NT2/D1 (cell line): ENCODE measurements at regions not wholly inside any gene's neighbourhood (a gene's known extent, or its start where the extent isn't known, plus 50 kb on each side); places are given as distances from the start of the nearest gene placed in this dataset.

Experiments
- DNase-seq: peaks from one replicate; pipeline ENCODE4 v3.0.0-alpha.2; 2011; ENCODE audit warnings: low read depth, low spot score
- H3K27me3 ChIP-seq: 2 replicates; pipeline ENCODE4 v1.6.0; 2011; ENCODE audit warnings: mild to moderate bottlenecking; ENCODE audit not compliant: insufficient read length, insufficient read depth
- H3K36me3 ChIP-seq: 2 replicates; pipeline ENCODE4 v1.6.1; 2011; ENCODE audit warnings: mild to moderate bottlenecking, low read length, mixed read lengths; ENCODE audit not compliant: insufficient read depth, insufficient read length
- H3K4me1 ChIP-seq: 2 replicates; pipeline ENCODE4 v1.5.1; 2011; ENCODE audit not compliant: insufficient read depth, insufficient read length
- H3K4me3 ChIP-seq: 2 replicates; pipeline ENCODE4 v1.5.1; 2011; ENCODE audit warnings: low read depth; ENCODE audit not compliant: insufficient read length
- H3K9ac ChIP-seq: 2 replicates; pipeline ENCODE4 v1.6.0; 2011; ENCODE audit warnings: low read depth; ENCODE audit not compliant: insufficient read length
- H3K9me3 ChIP-seq: 2 replicates; pipeline ENCODE4 v1.5.1; 2011; ENCODE audit warnings: mild to moderate bottlenecking, low read length; ENCODE audit not compliant: insufficient read depth
- SUZ12 ChIP-seq: IDR thresholded peaks from 2 replicates; pipeline ENCODE4 v1.6.1; 2011; ENCODE audit not compliant: insufficient read length, insufficient read depth; ENCODE audit errors: extremely low read depth
- YY1 ChIP-seq: IDR thresholded peaks from 2 replicates; pipeline ENCODE4 v1.6.1; 2011; ENCODE audit not compliant: insufficient read length, insufficient read depth
- ZNF274 ChIP-seq: IDR thresholded peaks from 2 replicates; pipeline ENCODE4 v1.6.1; 2011; ENCODE audit warnings: mild to moderate bottlenecking, low read depth, low read length

- no peak for TF ChIP-seq YY1
- TF ChIP-seq ZNF274, result no peak
- TF ChIP-seq SUZ12, result no peak
- H3K4me3 ChIP-seq, result no peak overlapping the region
- no peaks in the 10 kb centered on the region for H3K27me3 ChIP-seq
- H3K9ac ChIP-seq, result no peak overlapping the region
- no peaks in the 10 kb centered on the region for H3K4me1 ChIP-seq
- H3K9me3 ChIP-seq, result no peaks in the 10 kb centered on the region
- H3K36me3 ChIP-seq, result no peaks in the 10 kb centered on the region
- DNase-seq, result no peak
Observed at GRCh38 chr12:75764091-75764841, 252.9 kb upstream of the KRR1 start.

GRCh38 chr12:75760573-75761294, 249.3 kb upstream of the KRR1 start:
- TF ChIP-seq YY1 (no peak), SUZ12 (no peak), ZNF274 (no peak)
- Histone ChIP-seq H3K4me1 (no peaks in the 10 kb centered on the region), H3K36me3 (no peaks in the 10 kb centered on the region), H3K9ac (no peak overlapping the region), H3K9me3 (no peaks in the 10 kb centered on the region), H3K4me3 (no peak overlapping the region), H3K27me3 (no peaks in the 10 kb centered on the region)
- DNase-seq, result no peak

GRCh38 chr12:75759842-75760572, 248.6 kb upstream of the KRR1 start:
- Histone ChIP-seq H3K4me1 (no peaks in the 10 kb centered on the region), H3K9ac (no peak overlapping the region), H3K36me3 (no peaks in the 10 kb centered on the region), H3K4me3 (no peak overlapping the region), H3K9me3 (no peaks in the 10 kb centered on the region), H3K27me3 (no peaks in the 10 kb centered on the region)
- TF ChIP-seq ZNF274, result no peak
- no peak for TF ChIP-seq YY1
- TF ChIP-seq SUZ12, result no peak
- no peak for DNase-seq

GRCh38 chr12:75759196-75759595, 247.8 kb upstream of the KRR1 start:
- H3K9me3 ChIP-seq, result no peaks in the 10 kb centered on the region
- TF ChIP-seq SUZ12, result no peak
- TF ChIP-seq YY1, result no peak
- TF ChIP-seq ZNF274, result no peak
- no peak overlapping the region for H3K4me3 ChIP-seq
- H3K4me1 ChIP-seq, result no peaks in the 10 kb centered on the region
- H3K27me3 ChIP-seq, result no peaks in the 10 kb centered on the region
- H3K9ac ChIP-seq, result no peak overlapping the region
- no peak for DNase-seq
- H3K36me3 ChIP-seq, result no peaks in the 10 kb centered on the region

GRCh38 chr12:75756771-75757170, 245.4 kb upstream of the KRR1 start:
- no peak overlapping the region for H3K4me3 ChIP-seq
- H3K9ac ChIP-seq, result no peak overlapping the region
- no peaks in the 10 kb centered on the region for H3K36me3 ChIP-seq
- TF ChIP-seq SUZ12 (no peak), ZNF274 (no peak), YY1 (no peak)
- no peaks in the 10 kb centered on the region for H3K4me1 ChIP-seq
- H3K9me3 ChIP-seq, result no peaks in the 10 kb centered on the region
- H3K27me3 ChIP-seq, result no peaks in the 10 kb centered on the region
- no peak for DNase-seq

GRCh38 chr12:75756111-75756510, 244.7 kb upstream of the KRR1 start:
- H3K9me3 ChIP-seq, result no peaks in the 10 kb centered on the region
- no peaks in the 10 kb centered on the region for H3K4me1 ChIP-seq
- no peak for DNase-seq
- H3K4me3 ChIP-seq, result no peak overlapping the region
- H3K36me3 ChIP-seq, result no peaks in the 10 kb centered on the region
- no peaks in the 10 kb centered on the region for H3K27me3 ChIP-seq
- H3K9ac ChIP-seq, result no peak overlapping the region
- TF ChIP-seq ZNF274, result no peak
- TF ChIP-seq YY1, result no peak
- TF ChIP-seq SUZ12, result no peak

GRCh38 chr12:75754698-75755097, 243.3 kb upstream of the KRR1 start:
- Histone ChIP-seq H3K36me3 (no peaks in the 10 kb centered on the region), H3K9ac (no peak overlapping the region), H3K4me3 (no peak overlapping the region), H3K9me3 (no peaks in the 10 kb centered on the region), H3K27me3 (no peaks in the 10 kb centered on the region), H3K4me1 (no peaks in the 10 kb centered on the region)
- DNase-seq, result no peak
- TF ChIP-seq YY1, result no peak
- TF ChIP-seq ZNF274, result no peak
- no peak for TF ChIP-seq SUZ12
